Cardiac septum (tissue), 1 donor: ENCODE measurements at regions not wholly inside any gene's neighbourhood (a gene's known extent, or its start where the extent isn't known, plus 50 kb on each side); places are given as distances from the start of the nearest gene placed in this dataset.

Source experiments
- DNase-seq: peaks from one replicate; pipeline ENCODE4 v3.0.0-alpha.2; 2020; ENCODE audit warnings: low spot score
- intact Hi-C: fragments of 100-400 bp; cut with DNase I; formaldehyde crosslinking; loops from one replicate; pipeline ENCODE4 v1.14.0; 2022
- donor health status: DM: no; HTN: no; CAD: no.

DNA sequence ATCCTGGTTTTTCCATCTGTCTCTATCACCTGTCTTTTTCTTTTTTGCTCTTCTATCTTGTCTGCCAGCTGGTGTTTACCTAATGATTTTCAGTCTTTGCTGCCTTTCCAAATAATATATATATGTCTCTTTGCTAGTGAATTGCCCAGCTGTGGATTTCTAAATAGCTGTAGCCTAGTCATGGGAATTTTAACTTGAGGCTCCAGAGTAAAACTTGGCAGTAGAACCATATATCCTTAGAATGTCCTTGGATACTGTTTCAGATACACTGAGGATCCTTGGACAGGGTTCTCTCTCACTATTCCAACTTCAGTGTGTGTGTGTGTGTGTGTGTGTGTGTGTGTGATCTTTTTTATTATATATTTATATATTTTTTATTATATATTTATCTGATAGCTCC is 2285.3 kb downstream of the LRRC4C start:
- no peak for DNase-seq
- intact Hi-C loops: no loop called here

DNA sequence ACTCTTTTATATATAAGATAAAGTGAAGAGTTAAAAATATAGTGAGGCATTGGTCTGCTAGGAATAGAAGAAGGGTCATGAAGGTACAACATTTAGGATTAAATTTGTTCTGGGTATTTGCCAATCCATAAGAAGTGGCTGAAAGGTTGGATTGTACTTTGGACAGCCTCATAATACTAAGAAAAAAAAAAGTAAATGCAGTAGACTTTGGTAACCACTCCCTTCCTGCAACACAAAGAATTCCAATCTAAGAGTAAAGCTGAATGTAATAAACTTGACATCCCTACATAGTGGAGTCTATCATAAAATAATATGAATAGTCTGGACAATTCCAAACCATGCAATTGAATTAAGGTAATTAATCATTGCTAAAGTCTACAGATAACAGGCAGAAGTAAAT is 2294.4 kb downstream of the LRRC4C start:
- intact Hi-C loops: no loop called here
- DNase-seq: no peak

DNA sequence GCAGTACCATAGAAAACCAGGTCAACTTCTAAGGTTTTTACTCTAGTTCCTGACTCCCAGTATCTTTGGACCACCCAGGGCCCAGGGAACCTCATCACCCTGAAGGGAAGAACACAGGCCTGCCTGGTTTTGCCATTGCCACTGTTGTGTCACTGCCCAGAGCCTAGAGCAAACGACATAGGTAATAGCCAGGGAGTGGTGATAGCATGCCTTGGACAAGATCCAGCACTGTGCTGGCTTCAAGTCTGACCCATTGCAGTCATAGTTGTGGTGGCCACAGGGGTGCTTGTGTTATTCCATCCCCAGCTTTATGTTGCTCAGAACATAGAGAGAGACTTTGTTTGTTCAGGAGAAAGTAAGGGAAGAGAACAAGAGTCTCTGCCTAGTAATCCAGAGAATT is 2310.2 kb downstream of the LRRC4C start:
- intact Hi-C loops: no loop called here

DNA sequence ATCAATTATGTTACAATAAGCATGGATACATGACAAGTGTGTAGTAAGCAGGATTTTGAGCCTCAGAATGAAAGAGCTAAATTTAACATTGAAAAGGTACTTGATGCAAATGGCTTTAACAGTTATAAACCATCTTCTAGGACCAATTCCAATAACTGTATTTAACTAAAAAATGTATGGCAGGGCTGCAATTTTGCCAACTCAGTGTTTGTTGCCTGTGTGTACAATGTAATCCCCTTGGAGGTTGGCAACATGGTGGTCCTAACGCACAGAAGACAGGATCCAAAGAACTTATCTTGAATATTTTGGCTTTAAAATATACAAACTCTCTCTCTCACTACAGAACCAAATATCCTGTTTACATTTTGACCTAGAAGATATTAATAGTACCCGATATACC is 2314.1 kb downstream of the LRRC4C start:
- no peak for DNase-seq
- intact Hi-C loops: no loop called here

More for the DNA sequence above, 2310.2 kb downstream of the LRRC4C start:
- DNase-seq: no peak

DNA sequence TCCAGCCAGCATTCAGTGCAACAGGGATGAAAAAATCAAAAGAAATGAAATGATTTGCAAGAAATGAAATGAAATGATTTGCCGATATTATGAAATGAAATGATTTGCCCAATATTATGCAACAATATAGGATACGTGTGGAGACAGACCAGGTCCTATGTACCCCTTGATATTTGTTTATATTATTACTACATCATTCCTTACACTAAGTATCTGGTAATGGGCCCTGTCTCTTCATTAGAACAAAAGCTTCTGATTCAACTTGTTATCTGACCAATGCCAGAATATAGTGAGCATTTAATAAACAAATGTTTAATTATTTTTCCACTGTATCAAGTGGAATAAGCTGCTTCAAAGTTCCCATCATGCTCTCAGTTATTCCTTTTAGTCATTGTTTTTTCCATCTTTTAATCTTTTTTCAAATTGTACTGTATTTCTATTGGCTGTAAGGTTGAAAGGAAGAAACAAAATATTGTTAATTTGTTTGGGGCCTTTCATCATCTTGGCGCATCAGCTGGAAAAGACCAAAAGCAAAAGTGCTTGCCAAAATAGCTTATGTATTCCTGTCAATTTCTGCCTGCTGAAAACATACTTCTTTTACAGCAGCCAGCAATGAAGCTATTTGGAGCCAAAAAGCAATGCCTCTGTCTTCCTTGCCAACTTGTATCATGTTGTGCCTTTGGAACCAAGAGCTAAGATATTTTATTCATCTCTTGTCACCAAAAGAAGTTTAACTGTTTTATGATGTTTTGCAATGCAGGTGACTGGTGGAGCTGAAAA is 2314.9 kb downstream of the LRRC4C start:
- intact Hi-C loops: no loop called here
- no peak for DNase-seq

DNA sequence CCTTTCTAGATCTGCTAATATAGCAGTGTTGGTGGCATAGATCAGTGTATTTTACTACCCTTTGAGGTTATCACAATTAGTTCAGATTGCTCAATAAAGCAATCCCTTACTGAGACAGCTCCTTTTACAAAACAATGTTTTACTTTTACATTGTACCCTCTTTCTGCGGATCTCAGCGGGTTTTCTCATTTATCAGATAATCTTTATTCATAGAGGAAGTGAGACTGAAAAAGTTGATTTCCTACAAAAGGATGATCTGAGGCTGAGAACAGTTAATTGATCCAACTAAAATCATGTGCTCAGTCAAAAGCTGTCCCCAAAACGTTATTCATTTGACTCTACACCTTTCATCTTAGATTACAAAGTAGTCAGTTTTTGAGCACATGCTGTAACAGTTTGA is 2319.9 kb downstream of the LRRC4C start:
- intact Hi-C loops: no loop called here
- no peak for DNase-seq

DNA sequence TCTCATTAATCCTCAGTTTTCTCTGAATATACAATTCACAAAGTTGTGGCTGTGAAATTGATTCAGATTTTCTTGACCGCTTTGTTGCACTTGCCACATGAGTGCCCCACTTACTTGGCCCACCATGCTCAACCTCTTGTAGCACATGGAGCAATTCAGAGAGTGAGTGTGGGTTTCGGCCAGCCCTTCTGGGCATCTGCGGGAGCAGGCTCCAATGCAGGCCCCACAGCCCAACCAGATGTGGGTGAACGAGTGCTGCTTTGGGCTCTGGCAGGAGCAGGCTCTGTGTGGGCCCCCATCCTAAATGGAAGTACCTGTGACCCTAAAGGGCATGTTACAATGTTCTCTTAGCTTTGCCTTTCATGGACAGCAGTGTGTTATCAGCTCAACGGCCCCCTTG is 2338.6 kb downstream of the LRRC4C start:
- no peak for DNase-seq
- intact Hi-C loops: no loop called here

DNA sequence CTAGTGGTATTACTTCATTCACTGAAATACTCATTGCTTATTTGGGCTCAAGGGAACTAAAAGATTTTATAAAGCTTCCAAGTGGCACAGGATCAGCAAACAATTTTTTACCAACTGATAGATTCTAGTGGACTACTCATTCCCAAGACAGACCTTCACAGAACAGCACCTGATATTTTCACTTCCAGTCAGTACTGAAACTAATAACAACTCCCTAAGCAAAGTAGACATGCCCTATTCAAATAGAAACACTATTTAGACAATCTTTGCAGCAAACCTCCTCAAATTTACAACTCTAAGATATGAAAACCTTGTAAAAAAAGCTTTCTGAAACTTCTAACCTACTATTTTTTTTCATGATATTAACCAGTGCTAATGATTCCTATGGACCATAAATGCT is 2345.8 kb downstream of the LRRC4C start:
- intact Hi-C loops: no loop called here
- DNase-seq: no peak

DNA sequence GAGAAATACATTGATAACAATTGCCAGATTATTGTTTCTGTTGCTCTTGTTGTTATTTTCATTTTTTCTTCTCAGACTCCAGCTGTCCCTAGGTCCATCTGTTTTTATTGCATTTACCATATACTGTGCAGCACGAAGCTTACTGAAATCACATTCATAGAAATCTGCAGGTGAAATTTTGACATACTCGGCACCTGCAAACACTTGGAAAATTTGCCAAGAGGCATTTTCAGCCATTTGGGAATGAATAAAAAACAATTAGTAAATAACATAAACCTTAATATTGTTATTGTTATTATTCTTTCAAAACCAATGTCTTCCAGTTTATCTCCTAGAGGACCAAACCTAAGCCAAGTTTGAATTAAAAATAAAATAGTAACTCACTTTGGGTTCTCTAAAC is 2357.2 kb downstream of the LRRC4C start:
- no peak for DNase-seq
- intact Hi-C loops: no loop called here

DNA sequence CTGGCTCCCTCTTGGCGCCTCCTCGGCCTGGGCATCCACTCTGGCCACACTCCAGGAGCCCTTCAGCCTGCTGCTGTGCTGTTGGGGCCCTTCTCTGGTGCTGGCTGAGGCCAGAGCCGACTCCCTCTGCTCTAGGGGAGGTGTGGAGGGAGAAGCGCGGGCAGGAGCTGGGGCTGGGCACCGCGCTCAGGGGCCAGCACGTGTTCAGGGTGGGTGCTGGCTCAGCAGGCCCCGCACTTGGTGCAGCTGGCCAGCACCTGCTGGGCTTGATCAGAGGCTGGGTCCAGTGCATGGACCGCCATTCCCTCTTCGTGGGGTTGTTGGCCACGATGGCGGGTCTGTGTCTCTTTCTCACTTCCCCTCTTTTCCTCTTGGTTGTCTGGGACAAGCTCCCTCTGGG is 2381.0 kb downstream of the LRRC4C start:
- intact Hi-C loops: no loop called here
- no peak for DNase-seq

DNA sequence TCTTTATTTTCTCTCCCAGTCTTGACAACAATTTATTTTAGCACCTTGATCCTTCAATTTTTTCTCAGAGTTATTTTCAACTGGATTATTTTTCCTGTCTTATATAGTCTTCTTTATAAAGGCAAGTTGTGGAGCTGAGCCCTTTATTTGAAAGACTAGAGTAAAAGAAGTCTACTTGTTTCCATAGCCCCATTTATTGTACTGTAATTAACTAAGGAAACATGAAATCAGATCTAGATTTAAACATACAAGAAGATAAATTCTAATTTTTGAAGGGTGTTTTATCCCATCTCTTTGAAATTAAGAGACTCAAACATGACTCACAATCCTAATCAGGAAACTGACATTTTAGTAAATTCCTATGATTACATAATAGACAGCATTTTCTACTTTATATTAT is 2421.8 kb downstream of the LRRC4C start:
- DNase-seq: no peak
- intact Hi-C loops: no loop called here

DNA sequence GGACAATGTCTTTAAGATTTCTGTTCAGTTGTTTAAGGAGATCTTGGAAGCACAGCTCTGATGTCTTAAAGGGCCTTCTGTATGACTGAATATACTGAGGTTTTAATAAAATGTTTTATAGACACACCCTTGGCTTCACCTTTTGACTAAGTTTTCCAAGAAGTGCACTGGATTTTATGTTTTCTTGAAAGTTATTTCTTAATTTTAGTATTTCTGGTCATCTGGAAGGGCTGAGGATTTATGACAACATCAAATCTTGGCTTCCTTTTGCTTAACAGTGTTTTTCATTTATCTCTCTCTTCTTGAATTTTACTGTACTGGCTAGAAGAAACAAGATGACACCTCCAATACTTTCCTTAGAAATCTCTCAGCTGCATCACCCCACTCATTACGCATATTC is 2423.4 kb downstream of the LRRC4C start:
- intact Hi-C loops: no loop called here
- no peak for DNase-seq

DNA sequence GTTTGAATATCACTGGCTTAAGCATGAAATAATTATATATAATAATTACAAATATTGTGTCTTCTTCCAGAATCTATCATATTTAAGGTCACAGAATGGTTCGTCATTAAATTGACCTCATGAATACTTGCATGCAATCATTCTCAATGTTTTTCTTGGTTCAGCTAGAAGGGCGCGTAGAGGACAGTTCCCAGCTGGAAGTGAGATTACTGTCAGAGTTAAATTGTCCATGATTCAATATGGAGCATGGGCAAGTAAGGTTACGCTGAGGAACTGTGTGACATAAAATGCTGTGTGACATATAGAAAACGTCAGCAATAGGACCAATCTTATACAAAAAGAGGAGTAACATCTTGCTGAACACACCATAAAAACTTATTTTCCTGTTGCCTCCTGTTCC is 2423.5 kb upstream of the RAG2 start:
- DNase-seq: no peak
- intact Hi-C loops: no loop called here

DNA sequence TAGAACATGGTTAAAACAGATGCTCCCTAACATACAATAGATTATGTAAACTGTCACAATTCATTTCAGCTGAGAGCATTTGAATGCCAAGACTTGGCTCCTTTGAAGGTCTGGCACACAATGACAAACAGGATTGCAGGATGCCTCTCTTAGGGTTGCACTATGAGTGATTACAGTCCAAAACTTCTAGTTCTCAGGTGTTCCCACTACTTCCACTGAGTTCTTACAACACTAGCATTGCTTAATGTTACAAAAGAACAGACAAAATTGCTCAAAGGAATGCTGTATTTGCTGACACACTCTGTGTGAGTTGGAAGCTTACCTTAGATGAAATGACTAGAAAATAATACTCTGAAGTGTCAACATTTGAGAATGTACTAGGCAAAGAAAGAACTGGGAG is 2413.8 kb upstream of the RAG2 start:
- intact Hi-C loops: no loop called here
- DNase-seq: no peak

DNA sequence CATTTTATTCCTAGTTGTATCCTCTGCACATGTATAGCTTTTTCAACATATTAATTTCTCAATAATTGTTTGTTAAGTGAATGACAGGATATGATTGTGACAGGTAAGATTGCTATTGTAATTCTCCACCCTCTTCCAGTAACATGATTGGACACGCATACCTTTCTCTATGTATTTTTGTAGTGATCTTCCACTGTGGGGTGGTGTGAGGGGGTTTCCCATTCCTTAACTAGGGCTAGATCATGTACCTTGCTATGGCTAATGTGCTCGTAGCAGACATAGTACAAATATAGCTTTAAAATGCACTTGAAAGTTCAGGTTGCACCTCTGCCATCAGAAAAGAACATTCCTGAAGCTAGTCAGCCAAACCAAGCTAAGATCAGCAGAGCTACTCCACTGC is 2392.8 kb upstream of the RAG2 start:
- DNase-seq: no peak
- intact Hi-C loops: no loop called here

DNA sequence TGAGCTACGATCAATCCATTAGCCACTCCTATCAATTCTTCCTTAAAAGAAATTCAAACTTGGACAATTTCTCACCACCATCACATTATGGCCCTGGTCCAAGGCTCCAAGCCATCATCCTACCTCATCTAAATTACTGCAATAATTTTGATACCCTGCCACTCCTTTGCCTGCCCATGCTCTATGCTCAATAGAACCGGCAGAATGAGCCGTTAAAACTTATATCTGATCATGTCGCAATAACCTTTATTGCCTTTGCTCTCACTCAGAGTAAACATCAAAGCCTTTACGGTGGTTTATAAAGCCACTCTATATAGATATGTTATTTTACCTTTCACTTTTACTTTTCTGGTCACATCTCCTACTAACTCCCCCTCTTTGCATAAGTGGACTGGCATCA is 2392.1 kb upstream of the RAG2 start:
- DNase-seq: no peak
- intact Hi-C loops: no loop called here

DNA sequence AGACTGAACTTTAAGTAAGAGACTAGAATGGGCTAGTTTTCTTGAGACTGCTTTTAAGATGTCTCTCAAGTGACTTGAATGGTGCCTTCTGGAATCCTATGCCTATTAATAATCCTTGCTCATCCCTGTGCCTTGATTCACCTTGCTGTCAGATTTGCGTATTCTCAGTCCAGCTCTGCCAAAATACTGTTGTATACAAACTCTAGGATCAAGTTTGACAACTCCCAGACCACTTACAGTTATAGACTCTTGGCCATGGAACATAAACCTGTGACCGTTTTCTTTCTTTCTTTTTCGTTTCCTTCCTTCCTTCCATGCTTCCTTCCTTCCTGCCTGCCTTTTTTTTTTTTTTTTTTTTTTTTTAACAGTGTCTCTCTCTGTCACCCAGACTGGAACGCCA is 2390.9 kb upstream of the RAG2 start:
- intact Hi-C loops: no loop called here
- no peak for DNase-seq

DNA sequence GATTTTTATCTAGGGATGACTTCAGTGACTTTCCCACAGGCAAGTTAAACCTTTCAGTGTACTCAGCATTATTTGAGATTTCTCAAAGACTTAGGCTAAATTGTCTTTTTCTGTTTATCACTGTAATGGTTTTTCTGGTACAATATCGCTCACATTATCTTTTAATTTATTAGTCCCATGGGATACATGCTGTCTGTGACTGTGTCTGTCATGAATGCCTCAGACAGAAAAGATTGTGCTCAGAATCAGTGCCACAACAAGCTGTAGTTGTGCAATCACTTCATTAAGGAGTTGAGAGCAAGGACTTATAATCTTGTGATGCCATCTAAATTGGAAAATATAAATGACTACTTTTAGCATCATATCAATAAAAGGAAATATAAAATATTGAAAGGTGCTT is 2374.2 kb upstream of the RAG2 start:
- intact Hi-C loops: no loop called here
- DNase-seq: no peak

DNA sequence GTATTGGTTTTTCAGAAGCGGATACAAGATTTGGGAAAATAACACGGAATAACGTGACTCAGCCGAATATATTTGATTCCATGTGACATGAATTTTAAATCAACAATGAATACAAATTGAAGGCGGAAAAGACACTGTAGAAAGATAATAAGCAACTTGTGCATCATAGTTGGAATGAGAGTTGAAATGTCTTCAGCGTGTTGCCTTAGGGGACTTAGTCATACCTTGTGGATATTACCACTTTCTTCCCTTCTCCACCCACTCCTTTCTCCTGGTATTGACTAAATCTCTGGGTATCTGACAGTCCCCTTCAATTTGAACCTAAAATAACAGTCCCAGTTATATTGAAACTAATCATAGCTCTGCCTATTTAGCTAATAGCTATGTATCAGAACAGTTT is 2373.1 kb upstream of the RAG2 start:
- intact Hi-C loops: no loop called here

DNA sequence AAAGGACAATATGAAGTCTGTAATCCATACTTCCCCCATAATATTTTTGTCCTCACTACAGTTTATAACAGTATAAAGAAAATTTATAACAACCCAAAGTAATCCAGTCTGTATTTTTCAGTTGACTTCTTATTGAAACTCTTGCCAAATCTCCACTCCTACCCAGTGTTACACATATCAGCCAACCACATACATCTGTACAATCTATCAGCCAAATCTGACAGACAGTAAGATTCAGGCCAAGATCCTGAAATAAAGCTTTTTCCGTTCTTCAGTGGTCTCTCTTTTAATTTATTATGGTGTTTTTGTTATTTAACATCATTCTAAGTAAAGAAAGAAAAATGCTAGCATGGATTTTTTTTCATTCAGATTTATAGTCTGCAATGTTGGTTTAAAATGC is 2370.9 kb upstream of the RAG2 start:
- no peak for DNase-seq
- intact Hi-C loops: no loop called here

More for the DNA sequence above, 2373.1 kb upstream of the RAG2 start:
- no peak for DNase-seq

DNA sequence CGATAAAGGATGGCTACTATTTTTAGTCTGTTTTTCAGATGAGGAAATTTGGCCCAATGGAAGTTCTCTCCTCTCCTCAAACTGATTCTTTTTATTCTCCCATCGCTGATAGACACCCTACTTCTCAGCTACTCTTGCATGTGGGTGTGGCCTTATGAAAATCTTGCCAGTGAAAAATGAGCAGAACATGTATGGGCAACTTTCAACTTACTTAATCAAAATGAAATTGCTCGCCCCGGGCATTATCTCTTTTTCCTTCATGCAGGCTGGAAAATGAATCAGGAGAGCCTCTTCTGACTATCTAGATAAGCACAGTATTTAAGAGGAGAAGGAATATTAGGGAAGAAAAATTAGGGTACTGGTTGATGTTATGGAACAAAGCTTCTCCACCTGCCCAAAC is 2354.7 kb upstream of the RAG2 start:
- intact Hi-C loops: no loop called here
- DNase-seq: no peak

DNA sequence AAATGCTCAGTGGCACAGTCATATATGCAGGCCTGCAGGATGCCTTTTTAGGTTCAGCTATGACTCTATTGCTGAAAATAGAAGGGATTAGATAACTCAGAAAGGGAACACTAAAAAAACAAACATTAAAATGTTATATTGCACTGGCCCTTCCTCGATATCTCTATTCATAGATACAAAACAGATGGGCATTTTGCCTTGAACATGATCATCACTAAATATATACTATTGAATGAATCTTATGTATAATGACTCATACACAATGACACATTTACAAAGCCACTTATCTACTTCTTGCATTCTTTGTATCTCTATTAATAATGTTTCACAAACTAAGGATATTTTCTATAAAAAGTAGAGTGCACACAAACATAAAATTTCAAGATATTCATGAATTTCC is 2352.8 kb upstream of the RAG2 start:
- no peak for DNase-seq
- intact Hi-C loops: no loop called here
